Lower leg skin (tissue), 4 donors: ENCODE measurements at regions not wholly inside any gene's neighbourhood (a gene's known extent, or its start where the extent isn't known, plus 50 kb on each side); places are given as distances from the start of the nearest gene placed in this dataset.

Experiments used
- DNase-seq, 2 donors: peaks; one replicate each; pipeline ENCODE4 v3.0.0-alpha.2; 2019; ENCODE audit warnings: low spot score in 2 of 2
- H3K4me3 ChIP-seq: fragments of 200-600 bp; sonication (generic); 2 replicates; pipeline ENCODE4 v1.5.1; 2017; ENCODE audit warnings: mild to moderate bottlenecking, low read depth; ENCODE audit not compliant: poor library complexity, severe bottlenecking
- CTCF ChIP-seq, 3 donors: fragments of 450-650 bp; IDR thresholded peaks; one replicate each; pipeline ENCODE4 v1.5.1; 2016; ENCODE audit warnings: antibody characterized with exemption in 3 of 3, mild to moderate bottlenecking in 3 of 3, moderate library complexity in 2 of 3
- POLR2A ChIP-seq, 2 donors: fragments of 450-650 bp; IDR thresholded peaks; one replicate each; pipeline ENCODE4 v1.6.1; 2016 to 2017; ENCODE audit warnings: antibody characterized with exemption in 2 of 2, mild to moderate bottlenecking in 1 of 2, moderate library complexity in 1 of 2
- WGBS, 2 donors: methylation state at CpG; one replicate each; pipeline ENCODE4 v1.1.5; 2018; 5-methylcytosine and 5-hydroxymethylcytosine counted together
- intact Hi-C: fragments of 100-400 bp; cut with DNase I; formaldehyde crosslinking; loops from one replicate; pipeline ENCODE4 v1.15.0; 2023; ENCODE audit warnings: low total_unique reads

- no peak for TF ChIP-seq CTCF (IDR thresholded peaks at IDR 0.05)
- TF ChIP-seq POLR2A (IDR thresholded peaks at IDR 0.05): no peak
- intact Hi-C loops: no loop called here
- DNase-seq: no peak
- 82 to 84% methylated on average over 7 of the region's 7 CpGs for WGBS, 2 donors
- H3K4me3 ChIP-seq: no peak overlapping the region
Observed at GRCh38 chr10:4103603-4104002, 318.6 kb upstream of the KLF6 start.

DNA sequence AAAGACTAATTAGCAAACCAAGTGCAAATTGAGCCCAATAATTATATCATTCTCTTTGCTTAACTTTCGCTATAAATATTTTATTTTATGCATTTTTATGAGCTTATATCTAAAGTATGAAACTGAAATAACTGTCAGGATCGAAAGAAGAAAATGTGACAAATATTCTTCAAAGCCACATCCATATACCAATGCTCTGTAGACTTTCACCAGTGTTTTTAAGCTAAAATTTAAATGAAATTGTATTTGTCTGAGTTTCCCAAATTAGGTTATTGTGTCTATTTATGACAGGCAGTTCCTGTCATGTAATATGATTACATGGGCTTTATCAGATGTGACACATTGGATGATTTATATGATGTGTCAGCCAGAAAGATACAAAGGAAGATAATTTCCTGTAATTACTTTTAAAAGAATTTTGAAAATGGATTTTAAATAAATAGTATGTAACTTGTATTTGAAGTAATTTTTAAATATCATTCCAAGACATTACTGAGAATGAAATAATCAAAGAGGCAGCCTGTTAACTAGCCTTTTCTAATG, 317.9 kb upstream of the KLF6 start:
- H3K4me3 ChIP-seq: no peak overlapping the region
- no peak for DNase-seq
- intact Hi-C loops: no loop called here
- TF ChIP-seq POLR2A (IDR thresholded peaks at IDR 0.05) (no peak), CTCF (IDR thresholded peaks at IDR 0.05) (no peak)
- 80 to 88% methylated on average over 2 of the region's 2 CpGs for WGBS, 2 donors

GRCh38 chr10:4101918-4102654, 317.1 kb upstream of the KLF6 start:
- H3K4me3 ChIP-seq: no peak overlapping the region
- 86 to 87% methylated on average over 8 of the region's 8 CpGs for WGBS, 2 donors
- no peak for DNase-seq
- intact Hi-C loops: no loop called here
- TF ChIP-seq CTCF (IDR thresholded peaks at IDR 0.05): no peak
- TF ChIP-seq POLR2A (IDR thresholded peaks at IDR 0.05): no peak

- TF ChIP-seq CTCF (IDR thresholded peaks at IDR 0.05) (no peak), POLR2A (IDR thresholded peaks at IDR 0.05) (no peak)
- DNase-seq: no peak
- 73 to 78% methylated on average over 4 of the region's 4 CpGs for WGBS, 2 donors
- H3K4me3 ChIP-seq: no peak overlapping the region
- intact Hi-C loops: no loop called here
Observed at GRCh38 chr10:4100380-4100779, 315.4 kb upstream of the KLF6 start.

DNA sequence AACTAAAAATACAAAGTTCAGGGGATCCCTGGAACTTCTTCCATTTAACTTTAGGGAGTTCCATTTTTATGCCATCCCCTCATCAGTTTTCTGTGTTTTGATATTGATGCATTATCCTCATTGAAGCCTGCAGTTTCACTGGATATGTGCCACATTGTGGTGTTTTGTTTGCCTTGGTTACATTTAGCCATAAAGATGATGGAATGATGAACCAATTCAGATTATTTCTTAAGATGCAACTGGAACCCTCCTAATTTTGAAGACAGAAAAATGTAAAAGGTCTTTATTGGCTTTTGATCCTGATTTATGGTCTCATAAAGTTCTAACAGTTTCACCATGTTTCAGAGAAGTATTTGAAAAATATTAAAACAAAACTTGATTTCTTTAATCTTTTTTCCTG, 314.2 kb upstream of the KLF6 start:
- DNase-seq: no peak
- H3K4me3 ChIP-seq: no peak overlapping the region
- TF ChIP-seq CTCF (IDR thresholded peaks at IDR 0.05) (no peak), POLR2A (IDR thresholded peaks at IDR 0.05) (no peak)
- intact Hi-C loops: no loop called here
